HepG2 (cell line): ENCODE measurements at regions not wholly inside any gene's neighbourhood (a gene's known extent, or its start where the extent isn't known, plus 50 kb on each side); places are given as distances from the start of the nearest gene placed in this dataset.

Experiments used
- ATAC-seq: fragments of 200-7000 bp; cut with Tn5 transposase; 3 replicates; pipeline ENCODE4 v1.9.1; 2020; ENCODE audit warnings: mild to moderate bottlenecking, moderate library complexity
- BruUV-seq: library from RNA; stranded (reverse); fragments of 400-500 nt; replicated peaks from 2 replicates; lab custom pipeline; 2021; lab: Mats Ljungman, UMichigan
- CTCF ChIA-PET: fragments of 300-600 bp; formaldehyde crosslinking; extraction: SDS; loops from one replicate; lab custom pipeline; 2021; ENCODE audit warnings: low total read pairs, inconsistent platforms, low intra/inter-chr PET ratio; lab: Yijun Ruan, JAX
- POLR2A ChIA-PET: fragments of 350-600 bp; sonication (Branson Sonifier 250); formaldehyde crosslinking; loops from one replicate; lab custom pipeline; 2020; ENCODE audit warnings: antibody characterized with exemption, inconsistent platforms; lab: Yijun Ruan, JAX
- DNase-seq: peaks from one replicate; pipeline ENCODE4 v3.0.0-alpha.2; 2015; ENCODE audit warnings: low spot score
- FAIRE-seq: peaks from 3 replicates; lab custom pipeline; 2011; peaks lifted over from hg19 to GRCh38; lab: Jason Lieb, UNC
- H2AFZ ChIP-seq: one replicate; pipeline ENCODE4 v1.6.1; 2011; ENCODE audit warnings: low read length, inconsistent platforms
- H3K27ac ChIP-seq: fragments of 300-600 bp; 3 replicates; pipeline ENCODE4 v1.8.0; 2011; ENCODE audit warnings: mixed run types, mild to moderate bottlenecking, mixed read lengths, low read length, inconsistent platforms; ENCODE audit not compliant: insufficient read depth; ENCODE audit errors: extremely low read length
- H3K27me3 ChIP-seq, 2 experiments: fragments of 200-600 bp in 1 of 2; 2 replicates in 1 of 2; 3 replicates in 1 of 2; pipeline versions ENCODE4 v1.6.0 to v1.8.0; 2011; ENCODE audit warnings: low read length in 2 of 2, mild to moderate bottlenecking in 2 of 2, moderate library complexity in 2 of 2, inconsistent platforms in 1 of 2; ENCODE audit not compliant: insufficient read depth in 2 of 2, control insufficient read depth in 1 of 2
- H3K36me3 ChIP-seq, 2 experiments: fragments of 200-600 bp in 1 of 2; replicated peaks in 1 of 2; 2 replicates in 1 of 2; 3 replicates in 1 of 2; pipeline versions ENCODE4 v1.5.1 to v1.8.0; 2011; ENCODE audit warnings: low read length in 2 of 2, inconsistent platforms in 1 of 2; ENCODE audit not compliant: insufficient read depth in 2 of 2, control insufficient read depth in 1 of 2
- H3K4me1 ChIP-seq: 2 replicates; pipeline ENCODE4 v1.5.1; 2012; ENCODE audit warnings: low read length, inconsistent platforms; ENCODE audit not compliant: insufficient read depth
- H3K4me2 ChIP-seq: 2 replicates; pipeline ENCODE4 v1.6.0; 2011; ENCODE audit warnings: low read depth, low read length, inconsistent platforms
- H3K4me3 ChIP-seq, 3 experiments: fragments of 200-600 bp in 1 of 3; sonication (generic), shearing (Covaris generic) in 1 of 3; replicated peaks in 1 of 3; 2 replicates each; pipeline ENCODE4 v1.5.1; 2011 to 2016; ENCODE audit warnings: low read length in 3 of 3, inconsistent platforms in 2 of 3, low read depth in 2 of 3, mild to moderate bottlenecking in 2 of 3, control low read depth in 1 of 3, mixed read lengths in 1 of 3; ENCODE audit not compliant: insufficient read depth in 1 of 3
- H3K79me2 ChIP-seq: one replicate; pipeline ENCODE4 v1.6.1; 2011; ENCODE audit warnings: low read length, inconsistent platforms; ENCODE audit not compliant: insufficient read depth
- H3K9ac ChIP-seq: 2 replicates; pipeline ENCODE4 v1.6.0; 2011; ENCODE audit warnings: mild to moderate bottlenecking, low read depth, low read length, inconsistent platforms; ENCODE audit not compliant: insufficient read depth
- H3K9me3 ChIP-seq: 2 replicates; pipeline ENCODE4 v1.5.1; 2012; ENCODE audit warnings: mild to moderate bottlenecking, low read length
- H4K20me1 ChIP-seq: 2 replicates; pipeline ENCODE4 v1.6.0; 2011; ENCODE audit warnings: inconsistent platforms, mild to moderate bottlenecking, low read length, moderate library complexity; ENCODE audit not compliant: insufficient read depth
- ATF2 ChIP-seq: sonication (generic); formaldehyde crosslinking; IDR thresholded peaks from 2 replicates; pipeline ENCODE4 v1.4.0; 2020; ENCODE audit warnings: missing genetic modification reagents
- BATF2 ChIP-seq: sonication (generic); formaldehyde crosslinking; IDR thresholded peaks from 2 replicates; pipeline ENCODE4 v1.8.0; 2022; ENCODE audit warnings: mild to moderate bottlenecking, missing genetic modification reagents, moderate library complexity
- CBX5 ChIP-seq: sonication (generic); formaldehyde crosslinking; IDR thresholded peaks from 2 replicates; pipeline ENCODE4 v1.4.0; 2020; ENCODE audit warnings: missing genetic modification reagents, borderline replicate concordance
- GRHL1 ChIP-seq: sonication (generic); formaldehyde crosslinking; conservative IDR thresholded peaks from 2 replicates; pipeline ENCODE4 v1.8.0; 2022; ENCODE audit warnings: missing genetic modification reagents
- IRF2 ChIP-seq: IDR thresholded peaks from 2 replicates; pipeline ENCODE4 v1.6.1; 2018; ENCODE audit warnings: missing genetic modification reagents, missing compliant biosample characterization
- MAFF ChIP-seq: IDR thresholded peaks from 2 replicates; pipeline ENCODE4 v1.6.1; 2011; ENCODE audit warnings: low read depth, low read length, improper control_type of control experiment
- MTF2 ChIP-seq: sonication (generic); formaldehyde crosslinking; IDR thresholded peaks from 2 replicates; pipeline ENCODE4 v1.5.0; 2020; ENCODE audit warnings: missing genetic modification reagents, borderline replicate concordance
- NFYB ChIP-seq: sonication (generic); formaldehyde crosslinking; IDR thresholded peaks from 2 replicates; pipeline ENCODE4 v1.4.0; 2020; ENCODE audit warnings: missing genetic modification reagents
- ZNF143 ChIP-seq: sonication (generic); formaldehyde crosslinking; IDR thresholded peaks from 2 replicates; pipeline ENCODE4 v1.4.0; 2020; ENCODE audit warnings: missing genetic modification reagents
- ZNF251 ChIP-seq: sonication (generic); formaldehyde crosslinking; IDR thresholded peaks from 2 replicates; pipeline ENCODE4 v1.9.0; 2021; ENCODE audit warnings: mild to moderate bottlenecking, missing genetic modification reagents
- ZNF687 ChIP-seq: sonication (generic); formaldehyde crosslinking; IDR thresholded peaks from 2 replicates; pipeline ENCODE4 v1.5.1; 2020; ENCODE audit warnings: mild to moderate bottlenecking, missing genetic modification reagents, moderate library complexity
- ZNF703 ChIP-seq: sonication (generic); formaldehyde crosslinking; IDR thresholded peaks from 2 replicates; pipeline ENCODE4 v1.5.1; 2020; ENCODE audit warnings: missing genetic modification reagents, mild to moderate bottlenecking, moderate library complexity, borderline replicate concordance
- ZNF768 ChIP-seq: sonication (generic); formaldehyde crosslinking; IDR thresholded peaks from 2 replicates; pipeline ENCODE4 v1.4.0; 2020; ENCODE audit warnings: missing genetic modification reagents
- ZSCAN25 ChIP-seq: sonication (generic); formaldehyde crosslinking; IDR thresholded peaks from 2 replicates; pipeline ENCODE4 v1.8.0; 2022; ENCODE audit warnings: mild to moderate bottlenecking, missing genetic modification reagents
- ZXDC ChIP-seq: sonication (generic); formaldehyde crosslinking; IDR thresholded peaks from 2 replicates; pipeline ENCODE4 v1.5.0; 2020; ENCODE audit warnings: mild to moderate bottlenecking, missing genetic modification reagents
- WGBS: methylation state at CpG from one replicate; pipeline ENCODE4 v1.1.6; 2017; ENCODE audit warnings: low lambda C conversion rate; 5-methylcytosine and 5-hydroxymethylcytosine counted together
- in situ Hi-C: cut with HindIII; loops from 2 replicates; pipeline ENCODE4 v1.10.0; 2017; ENCODE audit warnings: low pct_unique_long_range_greater_than_20kb; ENCODE audit not compliant: extremely low pct_ligation_motif_present
- intact Hi-C: fragments of 100-400 bp; cut with micrococcal nuclease; formaldehyde crosslinking; loops from one replicate; pipeline ENCODE4 v1.10.0; 2022; ENCODE audit not compliant: unreplicated experiment

GRCh38 chr12:124484067-124484466 is 83.3 kb downstream of the NCOR2 start:
- POLR2A ChIA-PET: no interaction called here
- BruUV-seq: no TSS peak
- ATAC-seq (no peak), DNase-seq (no peak), FAIRE-seq (no peak)
- intact Hi-C loops: loop anchor here (5.0 kb wide), 1 partner anchor 33 kb away; no protein-coding TSS in a partner anchor
- H3K4me1 ChIP-seq: peaks cover 33% of the 10 kb centered on the region
- in situ Hi-C loops: no loop called here
- TF ChIP-seq BATF2 (CRISPR knock-in tag): no peak
- no peak for TF ChIP-seq ATF2
- no peak for TF ChIP-seq ZXDC (CRISPR knock-in tag)
- TF ChIP-seq ZNF768 (CRISPR knock-in tag): no peak
- no peak for TF ChIP-seq IRF2 (CRISPR knock-in tag)
- TF ChIP-seq GRHL1 (CRISPR knock-in tag): no peak
- TF ChIP-seq ZNF251 (CRISPR knock-in tag): no peak
- no peak for TF ChIP-seq MTF2 (CRISPR knock-in tag)
- no peak for TF ChIP-seq ZSCAN25 (CRISPR knock-in tag)
- no peak for TF ChIP-seq NFYB
- TF ChIP-seq ZNF143 (CRISPR knock-in tag): no peak
- no peak for TF ChIP-seq ZNF687 (CRISPR knock-in tag)
- no peak for TF ChIP-seq MAFF
- TF ChIP-seq ZNF703 (CRISPR knock-in tag): no peak
- TF ChIP-seq CBX5: no peak
- no peak overlapping the region for H3K4me3 ChIP-seq
- no peak overlapping the region for H3K27ac ChIP-seq
- WGBS: 91% methylated on average over 11 of the region's 12 CpGs
- H3K27me3 ChIP-seq: no peaks in the 10 kb centered on the region; a peak in 1 of 5 replicates
- H4K20me1 ChIP-seq: peaks cover 7% of the 10 kb centered on the region; the same call in 1 of the 2 replicates
- peaks cover 9 to 13% of the 10 kb centered on the region in 2 experiments; a peak in 4 of 5 replicates for H3K36me3 ChIP-seq
- H3K9me3 ChIP-seq: no peaks in the 10 kb centered on the region
- CTCF ChIA-PET: no interaction called here
- no peak overlapping the region for H3K9ac ChIP-seq
- no peak overlapping the region for H2AFZ ChIP-seq
- no peaks in the 10 kb centered on the region for H3K79me2 ChIP-seq
- no peak overlapping the region for H3K4me2 ChIP-seq
